OCI-LY1 (cell line): ENCODE measurements at regions not wholly inside any gene's neighbourhood (a gene's known extent, or its start where the extent isn't known, plus 50 kb on each side); places are given as distances from the start of the nearest gene placed in this dataset.

Experiments used
- H2AFZ ChIP-seq: fragments of 200-600 bp; sonication (generic), shearing (Covaris generic); 2 replicates; pipeline ENCODE4 v1.6.0; 2014; ENCODE audit warnings: antibody characterized with exemption, mild to moderate bottlenecking, low read length
- H3F3A ChIP-seq: fragments of 200-600 bp; sonication (generic), shearing (Covaris generic); 2 replicates; pipeline ENCODE4 v1.6.0; 2014; ENCODE audit warnings: mild to moderate bottlenecking, antibody characterized with exemption, low read length, moderate library complexity; ENCODE audit not compliant: insufficient read depth
- H3K27ac ChIP-seq: fragments of 200-600 bp; sonication (generic); 2 replicates; pipeline ENCODE4 v1.5.1; 2014; ENCODE audit warnings: low read length, mixed run types, mild to moderate bottlenecking, low read depth; ENCODE audit not compliant: poor library complexity, severe bottlenecking
- H3K27me3 ChIP-seq: fragments of 200-600 bp; sonication (generic); 2 replicates; pipeline ENCODE4 v1.6.0; 2014; ENCODE audit warnings: antibody characterized with exemption, mild to moderate bottlenecking, low read length, moderate library complexity; ENCODE audit not compliant: insufficient read depth
- H3K36me3 ChIP-seq: fragments of 200-600 bp; sonication (generic); 2 replicates; pipeline ENCODE4 v1.6.1; 2014; ENCODE audit warnings: mild to moderate bottlenecking, antibody characterized with exemption, low read length, moderate library complexity, mixed read lengths; ENCODE audit not compliant: insufficient read depth
- H3K4me1 ChIP-seq: fragments of 200-600 bp; sonication (generic); 2 replicates; pipeline ENCODE4 v1.5.1; 2014; ENCODE audit warnings: mild to moderate bottlenecking, low read length, moderate library complexity; ENCODE audit not compliant: insufficient read depth, severe bottlenecking
- H3K4me2 ChIP-seq: fragments of 200-600 bp; sonication (generic), shearing (Covaris generic); 2 replicates; pipeline ENCODE4 v1.6.1; 2014; ENCODE audit warnings: low read length
- H3K4me3 ChIP-seq: fragments of 200-600 bp; sonication (generic); 2 replicates; pipeline ENCODE4 v1.5.1; 2014; ENCODE audit warnings: low read length, low read depth, mild to moderate bottlenecking, mixed read lengths; ENCODE audit not compliant: poor library complexity, severe bottlenecking
- H3K79me2 ChIP-seq: fragments of 200-600 bp; shearing (Covaris generic); 2 replicates; pipeline ENCODE4 v1.6.1; 2016; ENCODE audit warnings: mixed run types, low read length, mixed read lengths; ENCODE audit not compliant: insufficient read depth
- H3K9ac ChIP-seq: fragments of 200-600 bp; sonication (generic), shearing (Covaris generic); 2 replicates; pipeline ENCODE4 v1.6.1; 2014; ENCODE audit warnings: mild to moderate bottlenecking, low read length, mixed read lengths
- H3K9me2 ChIP-seq: fragments of 200-600 bp; sonication (generic), shearing (Covaris generic); 2 replicates; pipeline ENCODE4 v1.6.1; 2014; ENCODE audit warnings: low read depth, mild to moderate bottlenecking, low read length, mixed read lengths
- H3K9me3 ChIP-seq: fragments of 200-600 bp; shearing (Covaris generic); 2 replicates; pipeline ENCODE4 v1.6.1; 2014; ENCODE audit warnings: low read length, mixed read lengths
- H4K20me1 ChIP-seq: fragments of 200-600 bp; sonication (generic), shearing (Covaris generic); 2 replicates; pipeline ENCODE4 v1.6.0; 2016; ENCODE audit warnings: mild to moderate bottlenecking, low read length; ENCODE audit not compliant: insufficient read depth
- EZH2 ChIP-seq: fragments of 200-600 bp; sonication (generic), shearing (Covaris generic); IDR thresholded peaks from 2 replicates; pipeline ENCODE4 v1.8.0; 2017; ENCODE audit warnings: borderline replicate concordance, mixed run types, mild to moderate bottlenecking, antibody characterized with exemption, low read length, moderate library complexity, mixed read lengths
- TF ChIP-seq, protein P1 (sequence below): fragments of 200-600 bp; sonication (generic), shearing (Covaris generic); IDR thresholded peaks from 2 replicates; pipeline ENCODE4 v1.5.1; 2017; ENCODE audit warnings: mild to moderate bottlenecking, antibody characterized with exemption, low read length, moderate library complexity, mixed read lengths

GRCh38 chr21:20519076-20519475 is 479.1 kb upstream of the NCAM2 start:
- Histone ChIP-seq H3K4me2 (no peak overlapping the region), H3K4me1 (no peaks in the 10 kb centered on the region), H3K9me2 (no peaks in the 10 kb centered on the region), H3K9me3 (no peaks in the 10 kb centered on the region), H3K27me3 (no peaks in the 10 kb centered on the region), H3K4me3 (no peak overlapping the region), H3K36me3 (no peaks in the 10 kb centered on the region), H3F3A (no peaks in the 10 kb centered on the region), H3K9ac (no peak overlapping the region), H3K27ac (no peak overlapping the region), H2AFZ (no peak overlapping the region), H4K20me1 (no peaks in the 10 kb centered on the region), H3K79me2 (no peaks in the 10 kb centered on the region)
- TF ChIP-seq EZH2: no peak
- TF ChIP-seq, protein P1, sequence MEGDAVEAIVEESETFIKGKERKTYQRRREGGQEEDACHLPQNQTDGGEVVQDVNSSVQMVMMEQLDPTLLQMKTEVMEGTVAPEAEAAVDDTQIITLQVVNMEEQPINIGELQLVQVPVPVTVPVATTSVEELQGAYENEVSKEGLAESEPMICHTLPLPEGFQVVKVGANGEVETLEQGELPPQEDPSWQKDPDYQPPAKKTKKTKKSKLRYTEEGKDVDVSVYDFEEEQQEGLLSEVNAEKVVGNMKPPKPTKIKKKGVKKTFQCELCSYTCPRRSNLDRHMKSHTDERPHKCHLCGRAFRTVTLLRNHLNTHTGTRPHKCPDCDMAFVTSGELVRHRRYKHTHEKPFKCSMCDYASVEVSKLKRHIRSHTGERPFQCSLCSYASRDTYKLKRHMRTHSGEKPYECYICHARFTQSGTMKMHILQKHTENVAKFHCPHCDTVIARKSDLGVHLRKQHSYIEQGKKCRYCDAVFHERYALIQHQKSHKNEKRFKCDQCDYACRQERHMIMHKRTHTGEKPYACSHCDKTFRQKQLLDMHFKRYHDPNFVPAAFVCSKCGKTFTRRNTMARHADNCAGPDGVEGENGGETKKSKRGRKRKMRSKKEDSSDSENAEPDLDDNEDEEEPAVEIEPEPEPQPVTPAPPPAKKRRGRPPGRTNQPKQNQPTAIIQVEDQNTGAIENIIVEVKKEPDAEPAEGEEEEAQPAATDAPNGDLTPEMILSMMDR: no peak

DNA sequence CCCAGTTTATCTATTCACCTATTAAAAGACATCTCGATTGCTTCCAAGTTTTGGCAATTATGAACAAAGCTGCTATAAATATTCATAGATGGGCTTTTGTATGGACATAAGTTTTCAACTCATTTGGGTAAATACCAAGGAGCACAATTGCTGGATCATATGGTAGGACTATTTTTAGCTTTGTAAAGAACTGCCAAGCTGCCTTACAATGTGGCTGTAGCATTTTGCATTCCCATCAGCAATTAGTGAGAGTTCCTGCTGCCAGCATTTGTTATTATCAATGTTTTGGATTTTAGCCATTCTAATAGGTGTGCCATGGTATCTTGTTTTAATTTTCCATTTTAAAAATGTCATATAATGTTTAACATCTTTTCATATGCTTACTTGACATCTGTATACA is 475.6 kb upstream of the NCAM2 start:
- Histone ChIP-seq H3K79me2 (no peaks in the 10 kb centered on the region), H2AFZ (no peak overlapping the region), H3K4me2 (no peak overlapping the region), H3K9ac (no peak overlapping the region), H3K4me3 (no peak overlapping the region), H3K4me1 (no peaks in the 10 kb centered on the region), H3K27ac (no peak overlapping the region), H3F3A (no peaks in the 10 kb centered on the region), H3K27me3 (no peaks in the 10 kb centered on the region), H4K20me1 (no peaks in the 10 kb centered on the region), H3K9me3 (no peaks in the 10 kb centered on the region), H3K36me3 (no peaks in the 10 kb centered on the region), H3K9me2 (no peaks in the 10 kb centered on the region)
- TF ChIP-seq, protein P1: no peak
- TF ChIP-seq EZH2: no peak

DNA sequence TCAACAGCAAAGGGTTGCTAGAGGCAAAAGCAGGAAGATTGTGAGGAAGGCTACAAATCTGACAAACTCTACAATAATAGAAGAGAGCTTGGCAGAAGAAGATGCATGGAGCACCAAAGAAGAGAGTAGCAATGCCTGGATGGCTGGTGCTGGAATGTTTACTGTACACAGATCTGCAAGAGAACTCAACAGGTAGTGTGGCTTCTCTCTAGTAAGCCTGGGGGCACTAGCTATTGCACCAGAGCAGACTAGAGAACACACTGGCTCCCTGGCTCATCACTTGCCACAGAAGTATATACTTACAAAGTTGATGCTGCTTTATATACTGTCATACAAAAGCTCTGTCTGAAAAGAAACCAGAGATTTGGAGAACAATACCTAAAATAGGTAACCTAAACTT is 475.0 kb upstream of the NCAM2 start:
- Histone ChIP-seq H3K36me3 (no peaks in the 10 kb centered on the region), H3K4me1 (no peaks in the 10 kb centered on the region), H3K9me3 (no peaks in the 10 kb centered on the region), H2AFZ (no peak overlapping the region), H4K20me1 (no peaks in the 10 kb centered on the region), H3F3A (no peaks in the 10 kb centered on the region), H3K27ac (no peak overlapping the region), H3K4me2 (no peak overlapping the region), H3K9ac (no peak overlapping the region), H3K4me3 (no peak overlapping the region), H3K27me3 (no peaks in the 10 kb centered on the region), H3K9me2 (no peaks in the 10 kb centered on the region), H3K79me2 (no peaks in the 10 kb centered on the region)
- TF ChIP-seq, protein P1: no peak
- no peak for TF ChIP-seq EZH2
